ENCODE measurements at regions not wholly inside any gene's neighbourhood (a gene's known extent, or its start where the extent isn't known, plus 50 kb on each side); places are given as distances from the start of the nearest gene placed in this dataset.

GRCh38 chr12:45549337-45549902, 180.1 kb upstream of the ARID2 start:
- intact Hi-C loops (cut with micrococcal nuclease): no loop called here

GRCh38 chr12:45553204-45553603, 176.3 kb upstream of the ARID2 start:
- intact Hi-C loops (cut with micrococcal nuclease): no loop called here

GRCh38 chr12:45557016-45557415, 172.5 kb upstream of the ARID2 start:
- intact Hi-C loops (cut with micrococcal nuclease): no loop called here

GRCh38 chr12:45558353-45558752, 171.2 kb upstream of the ARID2 start:
- intact Hi-C loops (cut with micrococcal nuclease): no loop called here

- intact Hi-C loops (cut with micrococcal nuclease): no loop called here
These were observed 170.0 kb upstream of the ARID2 start for GRCh38 chr12:45559537-45559936.

GRCh38 chr12:45560689-45561088, 168.8 kb upstream of the ARID2 start:
- intact Hi-C loops (cut with micrococcal nuclease): no loop called here

- intact Hi-C loops (cut with micrococcal nuclease): no loop called here
These were observed 168.0 kb upstream of the ARID2 start for GRCh38 chr12:45561488-45561887.

GRCh38 chr12:45565590-45565989, 163.9 kb upstream of the ARID2 start:
- intact Hi-C loops (cut with micrococcal nuclease): no loop called here

- intact Hi-C loops (cut with micrococcal nuclease): no loop called here
These were observed 163.2 kb upstream of the ARID2 start for GRCh38 chr12:45566257-45566656.

GRCh38 chr12:45568808-45569207, 160.7 kb upstream of the ARID2 start:
- intact Hi-C loops (cut with micrococcal nuclease): no loop called here

- intact Hi-C loops (cut with micrococcal nuclease): no loop called here
These were observed 159.0 kb upstream of the ARID2 start for GRCh38 chr12:45570501-45570900.

- intact Hi-C loops (cut with micrococcal nuclease): no loop called here
These were observed 157.4 kb upstream of the ARID2 start for GRCh38 chr12:45572114-45572513.

GRCh38 chr12:45575417-45575816, 154.1 kb upstream of the ARID2 start:
- intact Hi-C loops (cut with micrococcal nuclease): no loop called here

GRCh38 chr12:45575823-45576475, 153.6 kb upstream of the ARID2 start:
- intact Hi-C loops (cut with micrococcal nuclease): no loop called here

GRCh38 chr12:45577844-45578399, 151.6 kb upstream of the ARID2 start:
- intact Hi-C loops (cut with micrococcal nuclease): no loop called here

GRCh38 chr12:45580356-45580969, 149.0 kb upstream of the ARID2 start:
- intact Hi-C loops (cut with micrococcal nuclease): no loop called here

GRCh38 chr12:45581112-45581511, 148.4 kb upstream of the ARID2 start:
- intact Hi-C loops (cut with micrococcal nuclease): no loop called here

- intact Hi-C loops (cut with micrococcal nuclease): no loop called here
These were observed 147.0 kb upstream of the ARID2 start for GRCh38 chr12:45582536-45582935.

GRCh38 chr12:45582986-45583659, 146.4 kb upstream of the ARID2 start:
- intact Hi-C loops (cut with micrococcal nuclease): no loop called here

- intact Hi-C loops (cut with micrococcal nuclease): no loop called here
These were observed 145.2 kb upstream of the ARID2 start for GRCh38 chr12:45584336-45584735.

GRCh38 chr12:45585522-45586230, 143.8 kb upstream of the ARID2 start:
- intact Hi-C loops (cut with micrococcal nuclease): no loop called here

- intact Hi-C loops (cut with micrococcal nuclease): no loop called here
These were observed 143.0 kb upstream of the ARID2 start for GRCh38 chr12:45586486-45586885.

All from T-helper 2 cell treated with Interferon-gamma antibody and Interleukin-4, amounts not matched to agents 100 ng/mL and 5 ng/mL, for 36 hours (primary cell).